ENCODE measurements at regions not wholly inside any gene's neighbourhood (a gene's known extent, or its start where the extent isn't known, plus 50 kb on each side); places are given as distances from the start of the nearest gene placed in this dataset.

DNA sequence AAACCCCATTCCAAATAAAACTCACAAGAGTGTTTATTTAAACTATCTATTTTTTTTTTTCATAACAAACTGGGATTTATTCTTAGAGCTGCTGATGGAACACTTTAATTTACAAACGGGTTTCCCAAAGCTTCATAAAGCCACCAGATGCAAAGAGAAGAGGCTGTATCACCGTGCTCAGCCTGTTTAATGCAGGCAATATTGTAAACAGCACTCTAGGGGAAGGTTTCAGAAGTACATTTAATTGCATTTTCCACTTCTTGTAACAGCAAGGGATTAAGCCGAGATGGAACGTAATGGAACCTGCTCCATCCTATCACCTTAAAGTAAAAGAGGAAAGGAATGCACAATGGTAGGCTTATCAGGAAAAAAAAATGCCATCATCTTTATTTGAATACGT is 550.6 kb upstream of the ARGLU1 start:
- no peak overlapping the region for H3K4me2 ChIP-seq (ENCODE audit: insufficient read depth, low read length)
- in situ Hi-C loops (cut with MboI) (no loop called here), intact Hi-C loops (cut with micrococcal nuclease) (no loop called here)
- no peaks in the 10 kb centered on the region for H3K79me2 ChIP-seq (ENCODE audit: control insufficient read depth, insufficient read depth, low read length)
- DNase-seq (ENCODE audit: extremely low read depth in 1 of 4, low spot score in 3 of 4): no peak
- no peak for FAIRE-seq
- H3K4me1 ChIP-seq (replicated peaks in 1 of 2; ENCODE audit: control insufficient read depth in 2 of 2, insufficient read depth in 2 of 2, low read length in 2 of 2): no peaks in the 10 kb centered on the region
- POLR2A ChIA-PET: no interaction called here
- CTCF ChIA-PET (ENCODE audit: low intra/inter-chr PET ratio): no interaction called here
- no peak overlapping the region for H3K27ac ChIP-seq (ENCODE audit: extremely low read depth, low read depth, low read length)
- H3K27me3 ChIP-seq (ENCODE audit: control insufficient read depth in 2 of 2, insufficient read depth in 2 of 2, low read length in 2 of 2): no peaks in the 10 kb centered on the region
- WGBS (ENCODE audit: insufficient coverage, low coverage, missing lambda C conversion rate): 0% methylated on average over 5 of the region's 5 CpGs
- no peak for ATAC-seq
- H3K9ac ChIP-seq (ENCODE audit: insufficient read depth in 1 of 2, low read depth in 2 of 2, low read length in 2 of 2): no peak overlapping the region
- H4K20me1 ChIP-seq (replicated peaks; ENCODE audit: control insufficient read depth, insufficient read depth, low read length): no peaks in the 10 kb centered on the region
- no peak overlapping the region for H2AFZ ChIP-seq (ENCODE audit: low read depth, low read length)
- H3K36me3 ChIP-seq (ENCODE audit: control insufficient read depth, insufficient read depth, low read length): no peaks in the 10 kb centered on the region
- no peak overlapping the region for H3K4me3 ChIP-seq
- BruUV-seq (replicated peaks): no TSS peak
- no peaks in the 10 kb centered on the region for H3K9me3 ChIP-seq (replicated peaks; ENCODE audit: control insufficient read depth, insufficient read depth, low read depth, low read length)
- H3K9me1 ChIP-seq (ENCODE audit: control insufficient read depth, insufficient read depth, low read length): no peaks in the 10 kb centered on the region
- no peak for TF ChIP-seq GMEB1 (CRISPR knock-in tag; IDR thresholded peaks at IDR 0.05)
- TF ChIP-seq REST (IDR thresholded peaks at IDR 0.05; ENCODE audit: borderline replicate concordance): no peak
- TF ChIP-seq REST (CRISPR knock-in tag; IDR thresholded peaks at IDR 0.05; ENCODE audit: low read depth): no peak
- no peak for TF ChIP-seq CHD4 (IDR thresholded peaks at IDR 0.05; ENCODE audit: insufficient read depth, insufficient replicate concordance, low read depth, low read length, poor library complexity, severe bottlenecking)
- TF ChIP-seq, protein P1, sequence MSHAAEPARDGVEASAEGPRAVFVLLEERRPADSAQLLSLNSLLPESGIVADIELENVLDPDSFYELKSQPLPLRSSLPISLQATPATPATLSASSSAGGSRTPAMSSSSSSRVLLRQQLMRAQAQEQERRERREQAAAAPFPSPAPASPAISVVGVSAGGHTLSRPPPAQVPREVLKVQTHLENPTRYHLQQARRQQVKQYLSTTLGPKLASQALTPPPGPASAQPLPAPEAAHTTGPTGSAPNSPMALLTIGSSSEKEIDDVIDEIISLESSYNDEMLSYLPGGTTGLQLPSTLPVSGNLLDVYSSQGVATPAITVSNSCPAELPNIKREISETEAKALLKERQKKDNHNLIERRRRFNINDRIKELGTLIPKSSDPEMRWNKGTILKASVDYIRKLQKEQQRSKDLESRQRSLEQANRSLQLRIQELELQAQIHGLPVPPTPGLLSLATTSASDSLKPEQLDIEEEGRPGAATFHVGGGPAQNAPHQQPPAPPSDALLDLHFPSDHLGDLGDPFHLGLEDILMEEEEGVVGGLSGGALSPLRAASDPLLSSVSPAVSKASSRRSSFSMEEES (CRISPR knock-in tag; IDR thresholded peaks at IDR 0.05): no peak
- TF ChIP-seq ATF3 (IDR thresholded peaks at IDR 0.05): no peak
- no peak for TF ChIP-seq ATF3 (CRISPR knock-in tag; conservative IDR thresholded peaks at IDR 0.05)
- TF ChIP-seq MLX (CRISPR knock-in tag; conservative IDR thresholded peaks at IDR 0.05): no peak
- TF ChIP-seq ZNF239 (CRISPR knock-in tag; IDR thresholded peaks at IDR 0.05): no peak
- no peak for TF ChIP-seq TCF7 (IDR thresholded peaks at IDR 0.05; ENCODE audit: borderline replicate concordance)

Measured in K562 (cell line).